GM19463 (cell line): ENCODE measurements at regions not wholly inside any gene's neighbourhood (a gene's known extent, or its start where the extent isn't known, plus 50 kb on each side); places are given as distances from the start of the nearest gene placed in this dataset.

Experiments used
- ATAC-seq: cut with Tn5 transposase; IDR thresholded peaks from one replicate; pipeline ENCODE4 v1.9.1; 2021; ENCODE audit warnings: mild to moderate bottlenecking, moderate library complexity; ENCODE audit not compliant: unreplicated experiment

DNA sequence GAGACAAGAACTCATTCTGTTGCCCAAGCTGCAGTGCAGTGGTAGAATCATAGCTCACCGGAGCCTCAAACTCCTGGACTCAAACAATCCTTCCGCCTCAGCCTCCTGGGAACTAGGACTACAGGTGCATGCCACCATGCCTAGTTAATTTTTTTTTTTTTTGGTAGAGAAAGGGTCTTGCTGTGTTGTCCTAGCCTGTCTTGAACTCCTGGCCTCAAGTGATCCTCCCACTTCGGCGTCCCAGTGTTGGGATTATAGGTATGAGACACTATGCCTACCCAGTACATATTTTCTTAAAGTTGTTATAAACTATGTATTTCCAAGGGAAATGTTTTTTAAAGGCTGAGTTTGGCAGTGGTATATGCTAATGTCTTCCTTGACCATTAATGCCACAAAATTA lies 412.6 kb downstream of the KLF12 start:
- ATAC-seq = no peak

DNA sequence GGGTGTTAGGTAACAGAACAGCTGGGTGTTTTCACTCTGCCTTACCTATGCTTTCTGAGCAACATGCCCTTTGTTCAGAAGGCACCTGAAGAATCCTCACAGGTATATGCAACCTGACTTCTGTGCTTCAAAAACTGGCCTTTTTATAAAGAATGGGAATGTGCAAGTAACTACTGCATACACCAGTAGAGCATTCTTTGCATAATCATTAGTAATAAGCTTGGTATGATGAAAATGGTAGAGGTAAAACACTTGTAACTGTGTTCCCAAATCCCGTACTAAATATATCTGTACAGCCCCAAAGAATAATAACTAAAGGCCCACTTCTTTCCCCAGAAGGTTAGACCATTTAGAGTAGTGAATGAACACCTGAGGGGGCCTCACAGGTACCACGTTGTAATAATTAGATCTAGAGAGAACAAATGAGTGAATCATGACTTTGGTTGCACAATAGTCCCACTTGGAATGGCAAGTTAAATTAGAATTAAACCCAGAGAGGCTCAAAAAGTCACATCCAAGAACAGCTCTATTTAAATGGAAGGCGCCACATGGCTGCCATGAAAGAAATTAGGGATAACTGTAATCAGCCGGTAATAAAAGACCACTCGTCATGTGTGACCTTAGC lies 413.9 kb downstream of the KLF12 start:
- no peak for ATAC-seq

DNA sequence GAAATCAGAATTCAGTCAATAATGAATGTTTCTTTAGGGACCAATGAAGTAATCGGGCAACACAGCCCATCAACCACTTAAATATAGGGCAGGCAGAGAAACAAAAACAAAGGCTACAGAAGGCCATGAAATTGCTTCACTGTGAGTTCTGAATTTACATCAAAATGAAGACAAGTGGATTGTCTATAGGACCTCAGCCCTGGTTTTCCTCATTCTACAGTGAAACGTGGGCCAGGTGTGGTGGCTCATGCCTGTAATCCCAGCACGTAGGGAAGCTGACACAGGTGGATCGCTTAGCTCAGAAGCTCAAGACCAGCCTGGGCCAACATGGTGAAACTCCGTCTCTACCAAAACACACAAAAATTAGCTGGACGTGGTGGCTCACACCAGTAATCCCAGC lies 416.0 kb downstream of the KLF12 start:
- no peak for ATAC-seq

DNA sequence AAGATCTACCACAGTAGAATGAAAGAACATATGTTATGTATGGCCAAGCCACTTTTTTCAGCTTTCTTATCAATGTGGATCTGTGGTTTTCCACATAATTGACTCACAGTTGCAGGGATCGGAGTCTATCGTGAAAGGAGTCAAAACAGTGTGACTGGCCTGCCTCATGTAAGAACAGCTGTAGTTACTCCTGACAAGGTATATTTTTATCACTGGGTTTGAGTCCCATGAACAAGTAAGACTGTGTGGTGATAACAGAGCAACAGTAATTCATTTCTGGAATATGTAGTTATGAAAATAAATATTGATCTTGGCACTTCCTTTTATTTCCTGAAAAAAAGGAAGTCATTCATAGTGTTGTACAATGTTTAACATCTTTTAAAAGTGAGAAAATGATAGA lies 416.6 kb downstream of the KLF12 start:
- ATAC-seq = no peak

DNA sequence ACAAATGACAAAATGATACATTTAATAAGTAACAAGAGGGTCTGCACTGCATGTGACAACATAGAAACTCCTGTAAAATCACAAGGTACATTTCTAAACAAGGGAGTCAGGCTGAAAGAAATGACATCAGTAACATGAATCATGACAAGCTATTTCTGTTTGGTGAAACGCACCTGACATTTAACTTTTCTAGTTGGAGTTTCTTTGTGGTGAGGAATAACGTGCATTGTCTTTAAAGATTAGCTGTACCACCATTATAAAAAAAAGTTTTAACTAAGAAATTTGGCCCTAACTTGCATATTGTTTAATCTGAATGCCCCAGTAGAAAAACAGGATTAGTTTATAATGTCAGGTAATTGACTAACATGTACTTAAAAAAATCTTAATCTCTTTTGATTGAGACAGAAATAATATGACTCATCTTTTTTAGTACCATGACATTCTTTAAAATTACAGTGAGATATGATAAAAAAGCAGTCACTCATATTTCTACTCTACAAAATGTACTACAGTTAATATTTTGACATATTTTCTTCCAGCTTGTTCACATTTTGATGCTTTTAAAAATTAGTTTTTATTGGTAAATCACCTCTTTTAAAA lies 418.2 kb downstream of the KLF12 start:
- ATAC-seq = peak; percentile 58

DNA sequence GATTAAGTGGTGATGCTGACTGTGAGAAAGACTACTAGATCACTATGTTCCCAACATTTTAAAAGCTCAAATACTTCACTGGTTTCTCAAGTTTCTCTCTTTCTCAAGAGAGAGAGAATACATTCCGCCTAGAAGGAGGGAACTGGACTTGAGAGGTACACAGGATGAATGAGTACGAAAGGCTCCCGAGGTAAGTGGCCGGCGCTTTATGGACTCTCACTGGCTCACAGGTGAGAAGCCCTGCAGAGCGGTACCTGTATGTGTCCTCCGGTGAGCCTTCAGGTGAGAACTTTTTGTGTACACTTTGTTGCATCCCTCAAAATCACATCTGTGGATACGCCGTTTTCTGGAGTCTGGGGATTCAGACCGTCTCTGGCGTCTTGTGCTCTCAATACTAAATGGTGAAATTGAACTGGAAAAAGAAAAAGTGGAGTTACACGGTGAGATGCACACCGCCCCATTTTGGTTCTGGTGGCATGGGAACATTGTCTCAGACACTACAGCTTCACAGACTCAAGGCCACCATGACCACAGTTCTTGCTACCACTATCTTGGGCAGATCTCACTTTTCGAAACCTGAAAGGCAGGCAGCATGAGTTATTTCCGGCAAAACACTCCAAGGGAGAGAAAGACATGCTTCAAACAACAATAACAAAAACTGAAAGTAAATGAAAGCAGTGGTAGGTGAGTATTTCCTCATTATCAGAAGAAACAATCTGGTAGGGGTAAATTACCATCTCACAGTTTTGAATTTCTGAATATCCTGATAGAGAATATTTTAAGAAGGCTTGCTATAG lies 418.9 kb downstream of the KLF12 start:
- peak; percentile 72 for ATAC-seq

DNA sequence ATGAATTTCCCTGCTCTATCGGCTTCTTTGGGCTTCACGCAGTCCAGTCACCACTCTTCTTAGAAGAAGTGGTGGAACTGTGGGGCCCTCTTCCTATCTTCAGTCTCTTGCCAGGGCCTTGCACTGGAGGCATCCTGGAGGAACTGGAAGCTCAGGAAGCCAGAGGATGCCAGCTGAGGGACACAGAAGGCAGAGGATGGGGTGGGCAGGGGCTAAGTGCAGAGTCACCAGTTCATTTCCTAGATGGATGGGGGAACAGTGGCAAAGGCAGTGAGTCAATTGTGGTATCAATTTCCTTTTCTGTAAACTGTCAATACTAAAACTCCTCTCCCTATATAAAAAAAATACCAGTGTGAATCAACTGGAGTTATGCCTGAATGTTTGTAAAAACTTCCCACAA lies 419.7 kb downstream of the KLF12 start:
- ATAC-seq = no peak

DNA sequence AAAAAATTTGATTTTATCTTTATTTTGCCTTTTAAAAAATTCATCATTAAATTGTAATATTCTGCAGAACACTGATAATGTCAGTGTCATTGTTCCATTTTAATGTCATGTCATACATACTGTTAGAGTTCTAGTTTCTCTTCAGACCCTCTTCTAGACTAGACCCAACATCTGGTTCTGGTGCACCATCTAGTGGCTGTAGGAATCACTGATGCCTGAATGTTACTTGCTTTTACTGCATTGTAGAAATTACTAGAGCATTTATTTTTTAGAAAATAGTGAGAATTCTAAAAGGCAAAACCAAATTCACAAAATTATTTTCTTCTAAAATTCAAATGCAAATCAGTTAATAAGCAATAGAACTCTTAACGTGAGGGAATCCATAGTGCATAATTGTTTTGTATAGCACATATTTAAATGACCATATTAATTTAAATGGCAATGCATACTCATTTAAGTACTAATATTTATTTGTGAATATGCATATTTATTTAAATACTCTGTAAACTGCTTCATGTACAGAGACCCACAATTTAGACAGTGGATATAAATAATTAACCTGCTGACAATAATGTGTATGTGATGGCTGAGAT lies 425.7 kb downstream of the KLF12 start:
- ATAC-seq = peak; percentile 90

DNA sequence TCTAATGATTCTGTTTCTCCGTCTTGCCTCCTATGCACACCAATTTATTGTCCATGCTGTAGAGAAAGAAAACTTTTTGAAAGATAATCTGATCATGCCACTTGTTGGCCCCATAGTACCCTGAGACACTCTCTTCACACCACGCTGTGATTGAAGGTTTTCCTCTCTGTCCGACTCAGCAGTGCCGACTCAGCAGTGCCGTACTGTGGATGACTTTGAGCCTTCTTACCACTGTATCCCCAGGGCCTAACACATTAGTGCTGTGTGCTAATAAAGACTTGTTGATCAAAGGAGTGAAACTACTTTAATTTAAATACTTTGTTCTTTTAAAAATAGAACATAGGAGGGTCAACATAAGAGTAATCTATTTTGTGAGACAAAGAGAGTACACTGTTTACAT lies 429.6 kb downstream of the KLF12 start:
- ATAC-seq = no peak

DNA sequence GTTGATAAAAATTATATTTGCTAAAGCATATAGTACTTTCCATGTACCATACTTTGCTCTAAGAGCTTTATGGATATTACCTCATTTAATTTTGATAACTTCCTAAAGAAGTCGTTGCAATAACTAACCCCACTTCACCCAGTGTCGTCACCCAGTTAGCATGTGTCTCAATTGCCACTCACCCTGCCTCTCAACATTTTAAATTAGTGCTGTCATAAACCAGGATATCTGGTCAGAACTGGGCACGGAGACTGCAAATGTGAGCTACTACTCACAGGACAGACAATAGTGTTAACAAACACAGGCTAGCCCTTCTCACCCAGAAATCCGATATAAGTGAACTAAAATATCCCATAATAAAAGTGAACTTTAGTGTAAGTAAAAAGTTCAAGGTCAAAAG lies 430.6 kb downstream of the KLF12 start:
- no peak for ATAC-seq

DNA sequence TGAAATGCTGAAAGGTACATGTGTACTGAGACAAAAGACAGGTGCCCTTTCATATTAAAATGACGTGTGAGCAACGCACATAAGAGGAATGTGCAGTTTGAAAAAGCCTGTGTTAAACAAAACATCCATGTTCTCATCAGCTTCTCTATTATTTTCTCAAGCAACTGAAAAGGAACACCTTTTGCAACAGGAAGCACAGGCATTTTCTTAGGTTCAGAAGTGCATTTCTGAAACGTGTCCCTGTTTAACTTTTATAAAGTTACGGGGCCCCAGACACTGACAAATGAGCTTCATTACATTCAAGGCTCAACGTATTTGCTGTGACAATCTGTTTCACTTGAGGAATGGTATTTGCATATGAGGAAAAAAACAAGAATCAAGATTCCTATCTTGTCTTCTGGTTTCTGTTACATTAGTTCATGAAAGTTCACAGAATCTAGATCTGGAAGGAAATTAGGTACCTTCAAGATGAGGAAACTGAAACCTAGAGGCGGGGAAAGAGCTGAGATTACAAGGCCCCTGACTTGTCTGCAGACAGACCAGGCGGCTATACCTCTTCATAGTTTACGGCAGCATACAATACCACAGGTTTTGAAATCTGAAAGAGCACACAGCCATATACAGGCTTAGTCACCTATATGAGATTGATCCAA lies 431.7 kb downstream of the KLF12 start:
- peak; percentile 86 for ATAC-seq

DNA sequence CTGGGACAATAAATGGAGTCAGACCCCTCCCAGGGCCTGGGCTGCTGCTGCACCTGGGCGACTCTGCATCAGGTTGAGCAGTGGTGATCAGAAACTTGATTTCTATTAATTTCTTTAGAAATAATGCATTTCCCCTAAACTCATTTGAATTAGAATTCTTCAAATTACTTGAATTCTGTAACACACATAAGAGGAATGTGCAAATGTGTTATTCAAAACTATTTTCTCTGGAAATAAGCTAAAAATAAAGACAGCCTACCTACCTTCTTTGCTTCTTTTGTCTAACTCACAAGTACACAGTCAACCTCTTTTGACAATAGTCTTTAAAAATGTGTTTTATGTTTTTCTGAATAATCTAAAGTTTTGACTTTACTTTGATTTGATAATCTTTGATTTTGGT lies 433.0 kb downstream of the KLF12 start:
- ATAC-seq = no peak

DNA sequence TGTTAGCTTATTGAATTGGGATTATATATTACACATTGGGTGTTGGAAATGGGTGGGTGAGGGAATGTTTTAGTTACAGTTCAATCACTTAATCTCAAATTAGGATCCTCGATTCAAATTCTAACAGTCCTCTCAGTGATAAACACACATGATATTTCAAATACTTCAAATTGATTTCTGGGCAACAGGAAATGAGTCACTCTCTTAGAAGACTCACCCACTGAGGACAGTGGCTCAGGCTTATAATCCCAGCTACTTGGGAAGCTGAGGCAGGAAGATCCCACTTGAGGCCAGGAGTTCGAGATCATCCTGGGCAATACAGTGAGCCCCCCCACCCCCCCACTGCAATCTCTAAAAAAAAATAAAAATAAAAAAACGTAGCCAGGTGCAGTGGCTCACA lies 435.3 kb downstream of the KLF12 start:
- no peak for ATAC-seq

DNA sequence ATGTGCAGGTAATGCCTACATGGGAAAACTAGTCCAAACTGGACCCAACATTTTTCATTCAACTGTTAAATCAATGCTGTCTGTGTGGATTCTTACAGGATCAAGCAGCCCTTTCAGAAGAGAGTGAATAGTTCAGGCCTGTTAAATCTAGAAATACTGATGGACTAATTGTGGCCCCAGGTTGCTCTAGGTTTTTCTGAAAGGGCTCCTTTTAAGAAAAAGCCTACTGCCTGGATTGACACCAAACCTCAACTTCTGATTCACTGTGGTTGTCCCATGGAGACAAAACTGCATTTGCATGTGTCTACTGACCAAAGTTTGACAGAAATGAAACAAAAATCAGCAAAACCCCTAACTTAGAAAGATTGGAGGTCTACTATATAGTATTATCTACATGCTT lies 437.0 kb downstream of the KLF12 start:
- ATAC-seq = no peak

DNA sequence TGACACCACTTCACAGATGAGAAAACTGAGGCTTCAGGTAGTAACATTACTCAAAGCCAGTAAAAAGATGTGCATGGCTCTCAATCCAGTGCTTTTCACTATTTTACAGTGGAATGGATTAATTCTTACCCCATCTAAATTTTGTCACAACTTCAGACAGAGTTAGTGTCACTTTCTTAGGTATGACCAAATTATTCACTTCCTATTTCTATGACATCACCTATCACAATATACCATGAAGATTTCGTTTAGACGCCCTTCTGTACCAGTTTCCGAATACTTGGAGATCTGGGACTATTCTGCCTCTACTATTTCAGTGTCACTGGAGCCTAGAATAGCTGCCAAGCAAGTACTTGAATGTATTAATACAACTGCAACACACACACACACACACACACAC lies 437.5 kb downstream of the KLF12 start:
- no peak for ATAC-seq

DNA sequence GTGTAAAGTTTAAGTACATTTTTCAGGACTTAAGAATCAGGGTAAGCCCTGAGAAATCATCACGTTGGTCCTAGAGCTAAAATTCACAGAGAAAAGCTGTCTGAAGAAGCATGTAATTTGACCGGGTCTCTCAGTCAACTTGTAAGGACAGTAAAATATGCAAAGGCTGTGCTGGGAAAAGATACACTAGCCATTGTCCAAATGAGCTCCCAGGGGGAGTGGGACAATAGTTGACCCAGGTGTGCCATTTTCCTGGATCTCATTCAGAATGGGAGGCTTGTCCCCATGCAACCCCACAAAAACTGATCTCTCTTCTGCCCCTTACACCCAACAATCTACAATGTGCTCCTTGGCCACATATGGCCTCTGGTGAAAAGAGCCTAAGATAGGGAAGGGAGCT lies 437.9 kb downstream of the KLF12 start:
- no peak for ATAC-seq

DNA sequence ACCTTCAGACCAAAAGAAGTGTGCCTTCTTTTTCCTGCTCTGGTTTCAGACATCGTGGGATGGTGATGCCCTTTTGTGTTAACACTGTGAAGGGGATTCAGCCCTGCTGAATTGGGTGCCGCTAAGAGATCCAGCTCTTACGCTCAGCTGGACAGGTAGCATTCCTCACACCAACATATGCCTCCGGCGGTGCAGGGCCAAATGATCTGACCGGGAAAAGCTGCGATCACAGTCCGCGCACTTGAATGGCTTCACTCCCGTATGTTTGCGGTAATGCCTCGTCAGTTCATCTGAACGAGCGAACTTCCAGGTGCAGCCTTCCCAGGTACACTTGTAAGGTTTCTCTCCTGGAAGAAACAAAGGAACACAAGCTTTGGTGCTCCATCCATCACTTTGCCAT lies 438.9 kb downstream of the KLF12 start:
- ATAC-seq = no peak

DNA sequence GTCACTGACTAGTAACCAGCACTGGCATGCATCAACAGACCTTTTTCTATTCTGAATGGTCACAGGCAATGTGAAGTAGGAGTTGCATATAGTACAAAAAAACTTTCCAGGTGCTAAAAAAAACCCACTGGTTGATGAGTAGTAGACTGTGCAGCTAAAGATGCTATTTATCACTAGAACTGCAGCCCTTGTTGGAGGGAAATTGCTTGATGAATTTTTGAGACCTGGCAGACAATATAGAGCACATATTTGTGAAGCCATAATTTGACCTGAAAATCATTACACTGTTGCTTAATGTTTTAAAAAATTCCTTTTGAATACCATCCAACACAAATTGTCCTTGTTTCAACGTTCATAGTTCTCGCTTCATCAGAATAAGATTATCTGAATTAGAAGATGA lies 441.0 kb downstream of the KLF12 start:
- no peak for ATAC-seq

DNA sequence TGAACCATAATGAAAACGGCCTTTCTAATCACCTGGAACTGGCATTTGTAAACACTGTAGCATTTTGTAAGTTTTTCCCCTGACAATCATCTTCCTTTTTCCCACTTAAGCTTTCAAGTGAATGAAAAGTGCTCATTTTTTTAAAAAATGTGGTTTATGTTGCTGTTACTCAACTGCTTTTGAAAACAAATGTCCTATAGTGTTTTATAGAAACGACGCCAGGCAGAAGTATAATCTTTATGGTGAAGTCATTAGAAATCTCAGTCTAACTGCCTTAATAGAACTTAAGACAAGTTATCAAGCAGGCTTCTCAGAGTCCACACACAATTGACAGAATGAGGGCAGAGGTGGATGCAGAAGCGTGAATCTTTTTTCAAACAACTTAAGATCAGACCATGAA lies 442.3 kb downstream of the KLF12 start:
- no peak for ATAC-seq

DNA sequence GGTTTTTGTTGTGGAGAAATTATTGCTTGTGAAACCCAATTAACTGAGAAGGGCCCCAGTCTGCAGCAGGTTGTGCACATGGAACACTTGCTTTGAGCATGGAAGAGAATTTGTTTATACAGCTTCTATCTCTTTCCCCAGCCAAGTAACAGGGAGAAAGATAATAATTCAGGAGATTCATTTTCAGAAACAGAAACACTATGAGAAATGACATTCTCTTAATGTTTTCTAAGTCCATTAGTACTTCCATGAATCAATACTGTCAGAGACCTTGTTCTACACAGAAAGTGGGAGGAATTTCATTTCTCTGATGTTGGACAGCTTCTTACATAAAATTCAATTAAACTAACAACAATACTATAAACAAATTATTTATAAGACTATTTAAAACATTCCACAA lies 446.3 kb downstream of the KLF12 start:
- ATAC-seq = no peak

DNA sequence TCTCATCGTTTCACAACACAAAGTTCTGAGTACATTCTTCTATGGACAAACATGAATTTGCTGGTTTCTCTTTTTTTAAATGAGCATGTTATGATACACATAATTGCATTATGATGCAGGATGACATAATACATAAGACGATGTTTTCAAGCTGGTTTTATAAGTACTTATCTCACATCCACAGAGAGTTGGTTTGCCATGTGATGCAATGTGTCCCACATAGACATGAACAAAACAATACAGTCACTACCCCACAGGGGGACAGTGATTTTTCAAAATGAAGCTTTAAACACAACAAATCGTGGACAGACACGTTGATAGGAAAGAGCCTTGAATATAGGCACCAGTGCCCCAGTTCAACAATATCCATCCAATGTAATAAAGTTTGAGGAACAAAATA lies 447.1 kb downstream of the KLF12 start:
- no peak for ATAC-seq

DNA sequence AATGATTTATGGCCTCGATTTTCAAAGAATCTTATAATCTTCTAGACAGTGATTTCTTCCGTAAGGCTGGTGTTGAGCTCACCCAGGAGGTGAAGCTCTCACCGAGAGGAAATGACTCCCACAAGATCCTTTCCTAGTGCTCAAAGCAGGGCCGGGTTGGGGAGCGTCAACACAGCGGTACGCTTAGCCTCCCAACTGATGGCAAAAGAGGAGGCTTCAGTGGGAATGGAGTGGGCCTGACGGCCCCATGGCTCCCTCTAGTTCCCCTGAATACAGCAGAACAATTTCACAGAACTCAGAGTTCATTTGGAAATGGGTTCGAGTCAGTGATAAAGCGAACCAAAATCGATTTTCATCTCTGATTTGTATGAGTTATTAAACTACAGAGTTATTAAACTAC lies 449.5 kb downstream of the KLF12 start:
- ATAC-seq = no peak
